ENCODE measurements at regions not wholly inside any gene's neighbourhood (a gene's known extent, or its start where the extent isn't known, plus 50 kb on each side); places are given as distances from the start of the nearest gene placed in this dataset.

GRCh38 chr10:6305401-6306321 is 102.9 kb downstream of the PFKFB3 start:
- ATAC-seq: no peak
- peaks cover 20% of the 10 kb centered on the region for H3K36me3 Mint-ChIP-seq (ENCODE audit: low read depth)
- peaks cover 4% of the 10 kb centered on the region for H3K9me3 Mint-ChIP-seq (ENCODE audit: insufficient read depth)
- H3K27me3 Mint-ChIP-seq (ENCODE audit: low read depth): no peaks in the 10 kb centered on the region
- H3K4me1 Mint-ChIP-seq (ENCODE audit: low read depth): peaks cover 24% of the 10 kb centered on the region
- no peak overlapping the region for H3K4me3 Mint-ChIP-seq
- POLR2A ChIA-PET: no interaction called here
- no peak overlapping the region for H3K27ac Mint-ChIP-seq
- CTCF ChIA-PET: interaction anchor here (1.4 kb wide), 1 partner anchor 96 kb away, joined by 5 read pairs; no protein-coding TSS in a partner anchor
- DNase-seq: no peak

GRCh38 chr10:6306917-6307316 is 104.2 kb downstream of the PFKFB3 start:
- no peak for ATAC-seq
- H3K9me3 Mint-ChIP-seq (ENCODE audit: insufficient read depth): no peaks in the 10 kb centered on the region
- H3K36me3 Mint-ChIP-seq (ENCODE audit: low read depth): peaks cover 13% of the 10 kb centered on the region
- peaks cover 20% of the 10 kb centered on the region for H3K4me1 Mint-ChIP-seq (ENCODE audit: low read depth)
- no peak overlapping the region for H3K27ac Mint-ChIP-seq
- no peak overlapping the region for H3K4me3 Mint-ChIP-seq
- no peaks in the 10 kb centered on the region for H3K27me3 Mint-ChIP-seq (ENCODE audit: low read depth)
- DNase-seq: no peak
- ChIA-PET POLR2A (no interaction called here), CTCF (no interaction called here)

- CTCF ChIA-PET: interaction anchor here (1.3 to 3.2 kb wide), 3 partner anchors 11 to 92 kb away, joined by 3 to 11 read pairs (median 5); no protein-coding TSS in a partner anchor
- Mint-ChIP-seq H3K4me1 (ENCODE audit: low read depth) (peaks cover 20% of the 10 kb centered on the region), H3K27ac (no peak overlapping the region)
These were observed 107.1 kb downstream of the PFKFB3 start for GRCh38 chr10:6309816-6310215.

GRCh38 chr10:6310977-6311376 is 108.2 kb downstream of the PFKFB3 start:
- POLR2A ChIA-PET: no interaction called here
- peaks cover 11% of the 10 kb centered on the region for H3K36me3 Mint-ChIP-seq (ENCODE audit: low read depth)
- H3K9me3 Mint-ChIP-seq (ENCODE audit: insufficient read depth): no peaks in the 10 kb centered on the region
- CTCF ChIA-PET: interaction anchor here (0.7 to 3.2 kb wide), 4 partner anchors 10 to 150 kb away, joined by 3 to 11 read pairs (median 4); no protein-coding TSS in a partner anchor
- no peak overlapping the region for H3K27ac Mint-ChIP-seq
- ATAC-seq (no peak), DNase-seq (no peak)
- H3K4me3 Mint-ChIP-seq: no peak overlapping the region
- H3K4me1 Mint-ChIP-seq (ENCODE audit: low read depth): peaks cover 16% of the 10 kb centered on the region
- H3K27me3 Mint-ChIP-seq (ENCODE audit: low read depth): peaks cover 3% of the 10 kb centered on the region

More at GRCh38 chr10:6309816-6310215, 107.1 kb downstream of the PFKFB3 start:
- ATAC-seq (no peak), DNase-seq (no peak)
- peaks cover 3% of the 10 kb centered on the region for H3K27me3 Mint-ChIP-seq (ENCODE audit: low read depth)
- POLR2A ChIA-PET: no interaction called here
- no peak overlapping the region for H3K4me3 Mint-ChIP-seq
- H3K9me3 Mint-ChIP-seq (ENCODE audit: insufficient read depth): no peaks in the 10 kb centered on the region
- peaks cover 13% of the 10 kb centered on the region for H3K36me3 Mint-ChIP-seq (ENCODE audit: low read depth)

- no peaks in the 10 kb centered on the region for H3K9me3 Mint-ChIP-seq (ENCODE audit: insufficient read depth)
- H3K4me3 Mint-ChIP-seq: no peak overlapping the region
- H3K36me3 Mint-ChIP-seq (ENCODE audit: low read depth): peaks cover 9% of the 10 kb centered on the region
- H3K4me1 Mint-ChIP-seq (ENCODE audit: low read depth): peaks cover 16% of the 10 kb centered on the region
- DNase-seq: no peak
- ChIA-PET CTCF (interaction anchor here (1.2 to 1.9 kb wide), 4 partner anchors 9 to 139 kb away, joined by 3 to 7 read pairs (median 4); no protein-coding TSS in a partner anchor), POLR2A (no interaction called here)
- peaks cover 3% of the 10 kb centered on the region for H3K27me3 Mint-ChIP-seq (ENCODE audit: low read depth)
- ATAC-seq: no peak
- H3K27ac Mint-ChIP-seq: no peak overlapping the region
These were observed 109.1 kb downstream of the PFKFB3 start for GRCh38 chr10:6311700-6312330.

GRCh38 chr10:6312636-6313035 is 109.9 kb downstream of the PFKFB3 start:
- peaks cover 3% of the 10 kb centered on the region for H3K36me3 Mint-ChIP-seq (ENCODE audit: low read depth)
- ATAC-seq (no peak), DNase-seq (no peak)
- H3K27ac Mint-ChIP-seq: no peak overlapping the region
- H3K4me1 Mint-ChIP-seq (ENCODE audit: low read depth): peaks cover 16% of the 10 kb centered on the region
- H3K9me3 Mint-ChIP-seq (ENCODE audit: insufficient read depth): no peaks in the 10 kb centered on the region
- ChIA-PET CTCF (interaction anchor here (1.2 to 1.6 kb wide), 3 partner anchors 12 to 356 kb away, joined by 3 to 7 read pairs (median 4); no protein-coding TSS in a partner anchor), POLR2A (no interaction called here)
- H3K4me3 Mint-ChIP-seq: no peak overlapping the region
- H3K27me3 Mint-ChIP-seq (ENCODE audit: low read depth): peaks cover 3% of the 10 kb centered on the region

- DNase-seq (no peak), ATAC-seq (no peak)
- Mint-ChIP-seq H3K36me3 (ENCODE audit: low read depth) (peaks cover 4% of the 10 kb centered on the region), H3K4me1 (ENCODE audit: low read depth) (peaks cover 16% of the 10 kb centered on the region), H3K27me3 (ENCODE audit: low read depth) (peaks cover 3% of the 10 kb centered on the region), H3K9me3 (ENCODE audit: insufficient read depth) (no peaks in the 10 kb centered on the region), H3K4me3 (no peak overlapping the region), H3K27ac (no peak overlapping the region)
- POLR2A ChIA-PET: no interaction called here
- CTCF ChIA-PET: interaction anchor here (1.1 to 1.6 kb wide), 5 partner anchors 12 to 356 kb away, joined by 3 to 7 read pairs (median 3); no protein-coding TSS in a partner anchor
These were observed 110.6 kb downstream of the PFKFB3 start for GRCh38 chr10:6313111-6313895.

- DNase-seq: no peak
- Mint-ChIP-seq H3K27me3 (ENCODE audit: low read depth) (peaks cover 3% of the 10 kb centered on the region), H3K4me3 (no peak overlapping the region), H3K9me3 (ENCODE audit: insufficient read depth) (no peaks in the 10 kb centered on the region), H3K36me3 (ENCODE audit: low read depth) (peaks cover 11% of the 10 kb centered on the region), H3K27ac (no peak overlapping the region), H3K4me1 (ENCODE audit: low read depth) (peaks cover 16% of the 10 kb centered on the region)
- ChIA-PET CTCF (no interaction called here), POLR2A (interaction anchor here (0.6 kb wide), 1 partner anchor 630 kb away, joined by 3 read pairs; no protein-coding TSS in a partner anchor)
- ATAC-seq: no peak
These were observed 112.0 kb downstream of the PFKFB3 start for GRCh38 chr10:6314620-6315205.

- Mint-ChIP-seq H3K4me1 (ENCODE audit: low read depth) (peaks cover 11% of the 10 kb centered on the region), H3K9me3 (ENCODE audit: insufficient read depth) (no peaks in the 10 kb centered on the region), H3K27ac (no peak overlapping the region), H3K36me3 (ENCODE audit: low read depth) (peaks cover 11% of the 10 kb centered on the region), H3K27me3 (ENCODE audit: low read depth) (no peaks in the 10 kb centered on the region), H3K4me3 (no peak overlapping the region)
- ATAC-seq (no peak), DNase-seq (no peak)
- ChIA-PET POLR2A (interaction anchor here (0.6 kb wide), 1 partner anchor 223 kb away, joined by 3 read pairs; no protein-coding TSS in a partner anchor), CTCF (interaction anchor here (1.0 kb wide), 1 partner anchor 10 kb away, joined by 3 read pairs; no protein-coding TSS in a partner anchor)
These were observed 116.4 kb downstream of the PFKFB3 start for GRCh38 chr10:6319119-6319518.

- Mint-ChIP-seq H3K36me3 (ENCODE audit: low read depth) (peaks cover 11% of the 10 kb centered on the region), H3K4me1 (ENCODE audit: low read depth) (peaks cover 11% of the 10 kb centered on the region), H3K4me3 (no peak overlapping the region), H3K9me3 (ENCODE audit: insufficient read depth) (no peaks in the 10 kb centered on the region), H3K27me3 (ENCODE audit: low read depth) (no peaks in the 10 kb centered on the region), H3K27ac (no peak overlapping the region)
- ChIA-PET POLR2A (no interaction called here), CTCF (interaction anchor here (1.0 to 1.2 kb wide), 3 partner anchors 10 to 118 kb away, joined by 3 to 5 read pairs (median 4); partner anchors contain the start of gene PFKFB3)
- DNase-seq: peak; percentile 33
- no peak for ATAC-seq
These were observed 117.7 kb downstream of the PFKFB3 start for GRCh38 chr10:6320320-6321010.
